Hippocampal formation (tissue), 2 donors: ENCODE measurements at regions not wholly inside any gene's neighbourhood (a gene's known extent, or its start where the extent isn't known, plus 50 kb on each side); places are given as distances from the start of the nearest gene placed in this dataset.

Experiments used
- DNase-seq, 2 donors: peaks; one replicate each; lab custom pipeline; 2025; lab: John Stamatoyannopoulos, UW

DNA sequence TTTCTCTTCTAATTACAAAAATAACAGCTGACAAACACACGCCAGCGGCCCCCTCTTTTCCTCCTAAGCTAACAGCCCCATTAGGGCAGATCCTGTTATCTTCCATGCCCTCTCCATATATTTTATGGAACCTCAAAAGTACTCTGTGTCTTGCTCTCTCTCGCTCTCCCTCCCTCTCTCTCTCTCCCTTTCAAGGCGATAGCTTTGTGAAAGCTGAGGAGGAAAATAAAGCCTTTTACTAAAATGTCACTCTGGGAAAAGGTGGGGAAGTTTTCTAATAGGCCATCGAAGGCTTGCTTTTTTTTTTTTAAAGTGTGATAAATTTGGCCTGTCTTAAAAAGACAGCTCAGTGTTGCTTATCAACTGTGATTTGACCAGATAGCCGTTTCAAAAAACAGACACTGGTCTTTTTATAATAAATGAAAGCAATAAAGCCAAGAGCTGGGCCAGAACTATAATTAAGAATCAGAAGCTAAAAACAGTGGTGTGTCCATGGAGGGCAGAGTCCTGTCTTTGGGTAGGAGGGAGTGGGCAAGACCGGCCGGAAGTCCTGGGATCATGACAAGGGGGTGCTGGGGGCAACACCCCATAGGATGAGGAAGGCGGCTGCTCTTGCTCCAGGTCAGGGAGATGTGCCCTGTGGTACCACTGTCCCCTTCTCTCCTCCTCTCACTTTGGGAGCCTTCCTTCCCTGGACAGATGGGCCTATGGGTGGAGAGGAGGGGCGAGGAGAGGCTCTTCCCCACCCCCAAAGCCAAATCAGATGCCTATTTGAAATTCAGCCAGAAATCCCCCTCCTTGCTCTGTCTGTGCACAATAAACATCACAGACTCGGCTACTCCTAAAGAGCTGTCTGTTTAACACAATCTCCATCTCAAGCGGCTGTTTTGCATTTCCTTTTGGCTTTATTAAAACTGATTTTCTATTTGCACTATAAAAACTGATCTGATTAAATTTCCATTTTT is 267.2 kb downstream of the BUD13 start:
- DNase-seq: no peak

GRCh38 chr11:116504541-116505297 is 268.1 kb downstream of the BUD13 start:
- no peak for DNase-seq

- no peak for DNase-seq
These were observed 269.3 kb downstream of the BUD13 start for GRCh38 chr11:116503216-116504160.

GRCh38 chr11:116502641-116503061 is 270.1 kb downstream of the BUD13 start:
- DNase-seq: peak in 1 of 2 donors; percentile 27

DNA sequence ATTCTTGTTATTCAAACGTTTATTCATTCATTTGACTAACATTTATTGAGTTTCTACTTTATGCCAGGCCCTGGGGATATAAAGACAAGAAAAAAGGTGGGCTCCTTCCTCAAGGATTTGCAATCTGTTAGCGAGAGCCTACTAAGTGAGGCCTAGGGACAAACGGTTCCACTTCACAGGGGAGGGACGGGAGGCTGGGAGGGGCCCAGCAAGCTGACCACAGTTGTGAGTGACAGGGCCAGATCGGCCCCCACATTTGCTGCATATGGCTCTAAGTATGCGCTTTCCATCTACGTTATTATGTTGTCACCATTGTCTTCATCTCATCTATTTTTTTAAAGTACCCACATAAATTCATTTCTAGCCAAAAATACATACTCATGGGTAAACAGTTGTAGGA is 271.1 kb downstream of the BUD13 start:
- DNase-seq: no peak

DNA sequence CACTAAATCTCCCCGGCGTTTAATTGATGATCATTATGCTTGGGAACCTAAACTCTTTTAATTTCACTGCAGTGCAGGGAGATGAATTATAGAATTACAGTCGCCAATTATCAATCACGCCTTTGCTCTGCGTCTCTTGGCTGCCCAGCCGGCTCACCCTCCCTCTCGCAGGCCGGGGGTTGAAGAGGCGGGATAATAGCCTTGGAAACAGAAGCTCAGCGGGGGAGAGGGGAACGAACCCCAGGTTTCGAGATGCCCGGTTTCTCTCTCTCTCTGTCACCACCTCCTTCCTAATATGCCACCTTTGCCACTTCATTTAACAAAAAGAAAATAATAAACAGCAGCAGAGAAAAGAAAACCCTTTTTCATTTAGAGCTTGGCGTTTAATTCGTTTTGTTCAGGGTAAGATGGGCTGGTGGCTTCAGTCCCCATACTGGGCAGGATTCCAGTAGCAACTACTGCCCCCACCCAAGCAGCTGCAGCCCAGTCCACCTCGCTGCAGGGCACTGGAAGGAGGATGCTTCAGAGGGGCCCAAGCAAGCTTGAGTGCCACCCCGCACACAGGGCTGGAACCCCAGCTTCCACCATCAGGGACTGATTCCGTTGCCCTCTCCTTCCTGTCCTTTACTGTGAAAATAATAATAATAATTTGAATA is 271.7 kb downstream of the BUD13 start:
- no peak for DNase-seq

GRCh38 chr11:116500026-116500946 is 272.5 kb downstream of the BUD13 start:
- no peak for DNase-seq

- peak in 1 of 2 donors; percentile 26 for DNase-seq
These were observed 273.3 kb downstream of the BUD13 start for GRCh38 chr11:116499396-116500003.

GRCh38 chr11:116498161-116498560 is 274.6 kb downstream of the BUD13 start:
- no peak for DNase-seq

DNA sequence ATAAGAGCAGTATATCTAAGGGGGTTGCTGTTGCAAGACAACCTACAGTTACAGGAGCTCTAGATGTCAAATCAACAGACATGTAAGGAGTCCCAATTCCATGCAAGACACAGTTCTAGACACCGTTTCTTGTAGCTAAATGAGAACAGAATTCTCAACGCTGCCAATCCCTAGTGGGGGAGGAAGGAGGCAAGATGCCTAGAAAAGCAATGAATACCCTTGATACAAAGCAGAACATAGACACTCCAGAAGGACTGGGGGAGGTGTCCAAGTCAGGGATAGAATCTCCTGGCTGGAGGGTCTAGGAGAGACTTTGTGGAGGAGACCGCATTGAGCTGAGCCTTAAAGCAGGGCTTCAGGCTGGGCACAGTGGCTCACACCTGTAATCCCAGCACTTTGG is 280.2 kb downstream of the BUD13 start:
- no peak for DNase-seq

- no peak for DNase-seq
These were observed 283.9 kb downstream of the BUD13 start for GRCh38 chr11:116488836-116489389.

DNA sequence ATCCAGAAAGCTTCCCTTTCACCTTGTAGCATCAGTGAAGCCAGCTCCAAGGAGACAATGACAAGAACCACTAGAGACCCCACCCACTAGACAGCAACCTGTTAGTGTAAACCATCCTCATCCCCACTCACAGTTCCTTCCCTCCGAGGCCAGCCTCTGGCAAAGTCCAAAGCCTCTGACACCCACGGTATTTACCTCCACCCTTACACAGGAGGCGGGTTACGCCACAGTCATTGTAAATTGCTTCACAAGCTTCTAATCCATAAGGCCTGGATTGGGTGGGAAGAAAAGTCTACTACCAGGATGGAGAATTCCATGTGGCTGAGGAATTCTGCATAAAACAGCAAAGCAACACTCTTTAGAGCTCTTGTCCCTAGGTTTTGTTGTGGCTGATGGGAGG is 287.4 kb downstream of the BUD13 start:
- no peak for DNase-seq

DNA sequence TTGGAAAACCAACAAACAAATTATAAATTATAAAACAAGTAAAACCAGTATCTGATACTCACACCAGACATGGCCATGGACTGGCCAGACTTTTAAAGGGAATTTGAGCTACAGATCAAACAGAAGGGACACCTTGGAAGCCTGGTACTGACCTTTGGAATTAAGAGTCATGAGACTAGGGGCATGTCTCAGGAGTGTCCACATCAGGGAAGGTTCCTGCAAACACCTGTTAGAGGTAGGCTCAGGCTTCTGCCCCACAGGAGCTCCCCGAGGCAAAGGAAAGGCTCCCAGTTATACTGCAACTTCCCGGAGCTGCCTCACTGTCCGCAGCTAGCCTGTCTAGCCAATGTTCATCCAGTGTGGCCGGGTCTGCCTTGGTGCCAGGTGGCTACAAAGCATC is 290.1 kb downstream of the BUD13 start:
- no peak for DNase-seq

- no peak for DNase-seq
These were observed 291.6 kb downstream of the BUD13 start for GRCh38 chr11:116481126-116481675.

DNA sequence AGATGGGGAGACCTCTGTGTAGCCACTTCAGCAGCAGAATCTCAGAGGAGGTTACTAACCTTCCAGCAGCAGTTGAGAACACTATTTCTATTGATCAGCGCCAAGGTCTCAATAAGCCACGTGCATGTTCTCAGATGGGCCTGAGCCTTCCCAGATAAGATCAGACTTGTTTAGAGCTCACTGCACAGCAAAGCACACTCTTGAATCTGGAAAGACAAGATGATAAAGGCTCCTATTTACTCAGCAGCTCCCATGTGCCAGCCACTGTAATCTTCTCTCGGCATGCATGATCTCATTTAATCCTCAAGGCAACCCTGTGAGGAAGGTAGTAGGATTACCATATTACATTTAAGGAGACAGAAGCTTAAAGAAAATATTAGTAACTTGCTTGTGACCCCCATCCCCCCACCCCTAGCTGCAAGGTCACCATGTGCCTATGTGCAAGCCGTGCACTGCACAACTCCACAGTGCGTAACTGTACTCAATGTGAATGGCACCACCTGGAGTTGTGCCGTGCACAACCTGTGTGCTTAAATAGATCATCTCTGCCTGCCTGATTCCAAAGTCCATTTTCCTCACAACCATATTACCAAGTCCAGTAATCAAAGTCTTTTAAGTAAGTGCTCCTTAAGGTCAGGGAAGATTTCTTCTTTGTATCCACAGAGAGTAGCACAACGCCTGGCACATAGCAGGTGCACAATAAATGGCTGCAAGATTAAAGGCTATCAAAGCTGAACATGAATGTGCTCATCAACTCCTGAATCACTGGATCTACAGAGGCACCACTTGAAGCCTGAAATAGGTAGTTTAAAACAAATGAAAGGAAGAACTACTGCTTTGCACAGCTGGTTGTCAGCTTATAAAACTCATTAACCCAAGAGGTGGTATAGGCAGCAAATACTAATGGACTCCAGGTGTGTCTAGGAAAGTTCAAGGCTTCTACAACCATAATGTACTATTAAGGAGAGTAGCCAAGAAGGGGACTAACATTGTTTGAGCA is 293.8 kb downstream of the BUD13 start:
- no peak for DNase-seq

- no peak for DNase-seq
These were observed 294.6 kb downstream of the BUD13 start for GRCh38 chr11:116478205-116478604.

DNA sequence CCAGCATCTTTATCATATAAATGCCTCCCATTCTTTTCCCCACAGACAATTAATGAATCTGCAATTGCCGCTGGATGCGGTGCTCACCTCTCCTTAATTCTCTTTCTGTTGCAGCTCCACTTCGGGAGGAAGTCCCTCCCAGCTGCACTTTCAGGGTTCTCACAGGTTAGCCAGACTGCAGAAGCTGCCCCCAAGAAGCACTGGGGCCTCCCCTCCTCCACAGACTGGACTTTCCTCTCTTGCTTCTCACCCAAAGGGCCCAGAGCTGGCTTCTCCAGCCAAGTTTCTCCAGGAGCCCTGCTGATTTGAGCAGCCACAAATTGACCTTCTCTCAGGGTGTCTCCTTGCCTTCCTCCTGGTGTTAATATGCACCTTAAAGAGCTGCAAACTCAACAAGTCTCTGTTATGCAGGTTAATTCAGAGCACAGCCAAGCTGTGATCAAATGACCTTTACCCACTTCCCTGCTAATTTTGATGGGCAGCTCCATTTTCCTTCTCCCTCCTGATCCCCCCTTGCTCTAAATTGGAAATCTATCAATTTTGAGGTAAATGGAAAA is 298.9 kb downstream of the BUD13 start:
- no peak for DNase-seq
